GM12878 (cell line): ENCODE measurements at regions not wholly inside any gene's neighbourhood (a gene's known extent, or its start where the extent isn't known, plus 50 kb on each side); places are given as distances from the start of the nearest gene placed in this dataset.

Experiments used
- BACH1 ChIP-seq: fragments of 450-650 bp; IDR thresholded peaks from 2 replicates; pipeline ENCODE4 v1.6.1; 2017; ENCODE audit warnings: mild to moderate bottlenecking, borderline replicate concordance
- CHD2 ChIP-seq: IDR thresholded peaks from 2 replicates; pipeline ENCODE4 v1.6.1; 2011; ENCODE audit warnings: low read depth, low read length, improper control_type of control experiment, borderline replicate concordance
- EZH2 ChIP-seq: IDR thresholded peaks from 2 replicates; pipeline ENCODE4 v1.6.1; 2012; ENCODE audit warnings: low read depth, mild to moderate bottlenecking, control low read depth, inconsistent platforms, low read length, borderline replicate concordance; ENCODE audit not compliant: control insufficient read depth
- RAD21 ChIP-seq: IDR thresholded peaks from 2 replicates; pipeline ENCODE4 v1.6.1; 2011; ENCODE audit warnings: mild to moderate bottlenecking, low read depth, low read length, moderate library complexity; ENCODE audit not compliant: insufficient read depth
- RAD51 ChIP-seq: fragments of 450-650 bp; IDR thresholded peaks from 2 replicates; pipeline ENCODE4 v1.6.1; 2016; ENCODE audit warnings: moderate library complexity, mild to moderate bottlenecking, inconsistent platforms
- SREBF2 ChIP-seq: IDR thresholded peaks from 2 replicates; pipeline ENCODE4 v1.6.1; 2012; ENCODE audit warnings: mild to moderate bottlenecking, low read length
- TF ChIP-seq, protein P1 (sequence below), 3 experiments: IDR thresholded peaks in 2 of 3; conservative IDR thresholded peaks in 1 of 3; 2 replicates each; pipeline ENCODE4 v1.5.1; 2011; ENCODE audit warnings: low read depth in 3 of 3, low read length in 3 of 3, mild to moderate bottlenecking in 3 of 3, control low read depth in 2 of 3, moderate library complexity in 2 of 3, inconsistent platforms in 1 of 3, mixed read lengths in 1 of 3; ENCODE audit not compliant: control insufficient read depth in 2 of 3, insufficient read depth in 1 of 3; ENCODE audit errors: extremely low read depth in 1 of 3

DNA sequence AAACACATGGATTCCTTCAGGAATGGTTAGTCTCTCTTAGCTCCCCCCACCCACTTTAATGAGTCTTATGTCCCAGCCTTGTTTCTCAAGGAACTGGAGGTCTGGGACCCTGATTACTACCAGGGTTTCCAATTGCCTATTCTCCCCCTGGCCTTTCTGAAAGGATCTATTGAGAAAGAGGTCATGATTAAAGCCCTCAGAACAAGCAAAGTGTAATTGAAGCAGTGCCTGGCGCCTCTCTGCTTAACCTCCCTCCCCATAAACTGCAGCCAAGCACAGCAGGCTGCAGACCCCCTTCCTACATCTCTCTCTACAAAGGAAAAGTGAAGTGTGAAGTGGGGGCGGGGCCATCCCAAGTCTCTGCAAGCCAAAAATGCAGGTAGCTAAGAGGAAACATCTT, 159.7 kb upstream of the CDH11 start:
- TF ChIP-seq RAD51 (no peak), EZH2 (no peak), CHD2 (no peak), SREBF2 (no peak), RAD21 (no peak), BACH1 (no peak)
- TF ChIP-seq, protein P1, sequence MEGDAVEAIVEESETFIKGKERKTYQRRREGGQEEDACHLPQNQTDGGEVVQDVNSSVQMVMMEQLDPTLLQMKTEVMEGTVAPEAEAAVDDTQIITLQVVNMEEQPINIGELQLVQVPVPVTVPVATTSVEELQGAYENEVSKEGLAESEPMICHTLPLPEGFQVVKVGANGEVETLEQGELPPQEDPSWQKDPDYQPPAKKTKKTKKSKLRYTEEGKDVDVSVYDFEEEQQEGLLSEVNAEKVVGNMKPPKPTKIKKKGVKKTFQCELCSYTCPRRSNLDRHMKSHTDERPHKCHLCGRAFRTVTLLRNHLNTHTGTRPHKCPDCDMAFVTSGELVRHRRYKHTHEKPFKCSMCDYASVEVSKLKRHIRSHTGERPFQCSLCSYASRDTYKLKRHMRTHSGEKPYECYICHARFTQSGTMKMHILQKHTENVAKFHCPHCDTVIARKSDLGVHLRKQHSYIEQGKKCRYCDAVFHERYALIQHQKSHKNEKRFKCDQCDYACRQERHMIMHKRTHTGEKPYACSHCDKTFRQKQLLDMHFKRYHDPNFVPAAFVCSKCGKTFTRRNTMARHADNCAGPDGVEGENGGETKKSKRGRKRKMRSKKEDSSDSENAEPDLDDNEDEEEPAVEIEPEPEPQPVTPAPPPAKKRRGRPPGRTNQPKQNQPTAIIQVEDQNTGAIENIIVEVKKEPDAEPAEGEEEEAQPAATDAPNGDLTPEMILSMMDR (IDR thresholded peaks at IDR 0.05 in 2 of 3, conservative IDR thresholded peaks at IDR 0.05 in 1 of 3; ENCODE audit: control insufficient read depth in 2 of 3, extremely low read depth in 1 of 3, insufficient read depth in 1 of 3, low read depth in 3 of 3, low read length in 3 of 3), result no peak
